Thoracic aorta (tissue), 2 donors: ENCODE measurements at regions not wholly inside any gene's neighbourhood (a gene's known extent, or its start where the extent isn't known, plus 50 kb on each side); places are given as distances from the start of the nearest gene placed in this dataset.

Experiments used
- ATAC-seq: fragments of 150-250 bp; one replicate; pipeline ENCODE4 v1.8.0; 2017; ENCODE audit warnings: low read depth; ENCODE audit not compliant: insufficient number of reproducible peaks, low FRiP score
- DNase-seq: peaks from one replicate; pipeline ENCODE4 v3.0.0-alpha.2; 2020; ENCODE audit warnings: low spot score
- H3K27ac ChIP-seq, 2 donors: fragments of 200-600 bp; sonication (generic); 1 replicate in 1 of 2; 2 replicates in 1 of 2; pipeline ENCODE4 v1.5.1; 2016; ENCODE audit warnings: mild to moderate bottlenecking in 2 of 2, moderate library complexity in 2 of 2
- H3K27me3 ChIP-seq: fragments of 200-600 bp; sonication (generic); replicated peaks from 2 replicates; pipeline ENCODE4 v1.6.0; 2016; ENCODE audit warnings: mild to moderate bottlenecking; ENCODE audit not compliant: insufficient read depth
- H3K36me3 ChIP-seq: fragments of 200-600 bp; sonication (generic); one replicate; pipeline ENCODE4 v1.5.1; 2016
- H3K4me1 ChIP-seq, 2 donors: fragments of 200-600 bp; sonication (generic); 1 replicate in 1 of 2; 2 replicates in 1 of 2; pipeline versions ENCODE4 v1.5.1 to v1.6.0; 2016; ENCODE audit warnings: low read depth in 2 of 2, mild to moderate bottlenecking in 1 of 2; ENCODE audit not compliant: control insufficient read depth in 1 of 2
- H3K4me3 ChIP-seq: fragments of 200-600 bp; sonication (generic); 2 replicates; pipeline ENCODE4 v1.5.1; 2016; ENCODE audit warnings: mild to moderate bottlenecking
- H3K9me3 ChIP-seq: fragments of 200-600 bp; sonication (generic); 2 replicates; pipeline ENCODE4 v1.5.1; 2016
- TF ChIP-seq, protein P1 (sequence below): fragments of 200-600 bp; sonication (generic); IDR thresholded peaks from one replicate; pipeline ENCODE4 v1.5.1; 2019; ENCODE audit warnings: antibody characterized with exemption

DNA sequence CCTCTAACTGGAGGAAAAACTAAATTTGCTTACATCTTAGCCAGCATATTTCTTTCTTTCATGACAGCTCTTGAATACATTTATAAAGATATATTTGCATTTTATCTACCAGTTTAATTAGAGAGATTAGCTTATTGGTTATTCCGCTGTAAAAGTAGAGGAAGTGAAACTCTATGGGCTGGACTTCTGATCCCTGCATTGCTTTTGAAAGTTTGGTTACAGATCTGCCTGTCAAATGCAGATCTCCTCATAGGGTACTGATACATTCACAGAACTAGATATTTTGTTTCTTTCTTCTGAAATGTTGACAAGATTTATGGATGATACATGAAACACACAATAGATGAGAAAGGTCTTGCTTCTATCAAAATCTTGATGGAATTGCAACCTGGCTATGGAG lies 581.4 kb upstream of the AADAT start:
- Histone ChIP-seq H3K4me3 (no peak overlapping the region), H3K4me1 (peaks cover 17 to 31% of the 10 kb centered on the region in 2 donors), H3K36me3 (no peaks in the 10 kb centered on the region), H3K27me3 (no peaks in the 10 kb centered on the region), H3K27ac (no peak overlapping the region), H3K9me3 (no peaks in the 10 kb centered on the region)
- ATAC-seq (no peak), DNase-seq (no peak)
- TF ChIP-seq, protein P1, sequence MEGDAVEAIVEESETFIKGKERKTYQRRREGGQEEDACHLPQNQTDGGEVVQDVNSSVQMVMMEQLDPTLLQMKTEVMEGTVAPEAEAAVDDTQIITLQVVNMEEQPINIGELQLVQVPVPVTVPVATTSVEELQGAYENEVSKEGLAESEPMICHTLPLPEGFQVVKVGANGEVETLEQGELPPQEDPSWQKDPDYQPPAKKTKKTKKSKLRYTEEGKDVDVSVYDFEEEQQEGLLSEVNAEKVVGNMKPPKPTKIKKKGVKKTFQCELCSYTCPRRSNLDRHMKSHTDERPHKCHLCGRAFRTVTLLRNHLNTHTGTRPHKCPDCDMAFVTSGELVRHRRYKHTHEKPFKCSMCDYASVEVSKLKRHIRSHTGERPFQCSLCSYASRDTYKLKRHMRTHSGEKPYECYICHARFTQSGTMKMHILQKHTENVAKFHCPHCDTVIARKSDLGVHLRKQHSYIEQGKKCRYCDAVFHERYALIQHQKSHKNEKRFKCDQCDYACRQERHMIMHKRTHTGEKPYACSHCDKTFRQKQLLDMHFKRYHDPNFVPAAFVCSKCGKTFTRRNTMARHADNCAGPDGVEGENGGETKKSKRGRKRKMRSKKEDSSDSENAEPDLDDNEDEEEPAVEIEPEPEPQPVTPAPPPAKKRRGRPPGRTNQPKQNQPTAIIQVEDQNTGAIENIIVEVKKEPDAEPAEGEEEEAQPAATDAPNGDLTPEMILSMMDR: no peak

DNA sequence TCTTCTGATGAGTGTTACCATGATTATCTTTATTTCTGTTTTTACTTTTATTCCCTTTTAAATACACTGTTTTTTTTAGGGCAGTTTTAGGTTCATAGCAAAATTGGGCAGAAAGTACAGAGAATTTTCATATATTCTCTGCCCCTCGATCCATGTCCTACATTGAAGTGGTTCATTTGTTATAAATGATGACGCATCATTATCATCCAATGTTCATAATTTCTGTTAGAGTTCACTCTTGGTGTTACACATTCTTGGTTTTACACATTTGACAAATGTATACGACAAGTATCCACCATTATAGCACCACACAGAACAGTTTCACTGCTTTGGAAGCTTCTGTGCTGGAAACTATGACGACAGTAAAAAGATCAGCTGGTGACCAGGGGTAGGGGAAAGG lies 578.1 kb upstream of the AADAT start:
- ATAC-seq (no peak), DNase-seq (no peak)
- H3K4me3 ChIP-seq: no peak overlapping the region
- no peaks in the 10 kb centered on the region for H3K9me3 ChIP-seq
- no peak overlapping the region for H3K27ac ChIP-seq
- no peaks in the 10 kb centered on the region for H3K36me3 ChIP-seq
- H3K4me1 ChIP-seq: peaks cover 6 to 10% of the 10 kb centered on the region in 2 donors
- TF ChIP-seq, protein P1: no peak
- H3K27me3 ChIP-seq: no peaks in the 10 kb centered on the region

DNA sequence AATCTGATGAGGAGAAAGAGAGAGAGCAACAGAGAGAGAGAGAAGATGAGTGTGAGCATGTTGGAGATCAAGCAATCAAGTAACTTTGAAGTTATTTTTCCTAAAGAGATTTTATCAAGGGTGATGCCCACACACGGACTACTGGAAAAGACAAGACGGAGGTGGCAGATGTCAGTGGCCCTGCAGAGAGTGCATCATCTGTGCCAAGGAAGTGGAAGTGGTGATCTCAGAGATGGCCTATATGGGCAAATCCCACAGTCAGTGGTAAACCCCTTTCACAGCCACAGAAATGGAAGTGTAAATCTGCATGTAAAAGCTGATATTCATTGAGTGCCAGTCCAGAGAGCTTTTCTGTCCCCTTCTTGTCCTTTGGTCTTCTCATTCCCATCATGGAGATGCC lies 577.2 kb upstream of the AADAT start:
- peaks cover 0 to 3% of the 10 kb centered on the region in 2 donors for H3K4me1 ChIP-seq
- no peak overlapping the region for H3K4me3 ChIP-seq
- no peaks in the 10 kb centered on the region for H3K9me3 ChIP-seq
- no peak for DNase-seq
- H3K27me3 ChIP-seq: no peaks in the 10 kb centered on the region
- H3K27ac ChIP-seq: no peak overlapping the region
- no peak for ATAC-seq
- H3K36me3 ChIP-seq: no peaks in the 10 kb centered on the region
- TF ChIP-seq, protein P1: no peak

DNA sequence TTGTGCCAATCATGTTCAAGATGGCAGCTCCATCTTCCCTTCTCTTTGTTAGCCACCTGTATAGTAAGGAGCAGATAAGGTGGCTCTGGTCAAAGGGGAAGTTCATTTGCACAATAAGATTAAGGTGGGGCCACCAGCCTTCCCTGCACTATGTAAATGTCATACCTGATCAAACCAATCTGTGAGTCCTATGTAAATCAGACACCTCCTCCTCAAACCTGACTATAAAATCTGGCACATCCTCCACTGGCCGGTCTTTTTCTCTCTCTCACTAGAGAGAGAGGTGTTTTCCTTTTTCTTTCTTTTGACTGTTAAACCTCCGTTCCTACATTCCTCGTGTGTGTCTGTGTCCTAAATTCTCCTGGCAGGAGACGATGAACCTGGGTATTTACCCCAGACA lies 572.5 kb upstream of the AADAT start:
- H3K9me3 ChIP-seq: no peaks in the 10 kb centered on the region
- DNase-seq: no peak
- H3K27ac ChIP-seq: no peak overlapping the region
- TF ChIP-seq, protein P1: no peak
- H3K27me3 ChIP-seq: no peaks in the 10 kb centered on the region
- ATAC-seq: no peak
- no peaks in the 10 kb centered on the region for H3K36me3 ChIP-seq
- no peaks in the 10 kb centered on the region for H3K4me1 ChIP-seq
- H3K4me3 ChIP-seq: no peak overlapping the region

DNA sequence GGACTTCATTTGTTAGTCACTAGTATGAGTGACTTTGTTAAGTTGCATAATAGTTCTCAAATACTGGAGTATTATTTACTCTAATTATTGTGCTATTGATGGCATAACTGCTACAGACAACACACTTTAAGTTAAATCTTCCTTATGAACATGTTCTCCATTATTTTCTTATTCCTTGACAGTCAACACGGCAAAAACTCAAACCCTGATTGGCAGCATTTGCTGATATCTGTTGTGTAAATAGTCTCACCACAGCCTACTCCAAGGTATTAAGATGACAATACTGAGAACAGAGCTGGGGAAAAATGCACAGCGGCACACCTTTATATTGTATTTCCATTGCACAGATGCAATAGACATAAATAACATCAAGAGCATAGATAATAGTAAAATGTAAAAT lies 568.0 kb upstream of the AADAT start:
- no peaks in the 10 kb centered on the region for H3K36me3 ChIP-seq
- no peak overlapping the region for H3K4me3 ChIP-seq
- DNase-seq (no peak), ATAC-seq (no peak)
- no peak overlapping the region for H3K27ac ChIP-seq
- no peaks in the 10 kb centered on the region for H3K9me3 ChIP-seq
- H3K27me3 ChIP-seq: no peaks in the 10 kb centered on the region
- no peaks in the 10 kb centered on the region for H3K4me1 ChIP-seq
- TF ChIP-seq, protein P1: no peak
